D721Med (cell line): ENCODE measurements at regions not wholly inside any gene's neighbourhood (a gene's known extent, or its start where the extent isn't known, plus 50 kb on each side); places are given as distances from the start of the nearest gene placed in this dataset.

Experiments used
- DNase-seq: peaks from one replicate; pipeline ENCODE4 v3.0.0; 2011; ENCODE audit warnings: low spot score; ENCODE audit not compliant: insufficient read length
- FAIRE-seq: peaks from 2 replicates; lab custom pipeline; 2011; peaks lifted over from hg19 to GRCh38; lab: Jason Lieb, UNC
- TF ChIP-seq, protein P1 (sequence below): IDR thresholded peaks from 2 replicates; pipeline ENCODE4 v1.5.1; 2012; ENCODE audit warnings: mild to moderate bottlenecking, control low read depth; ENCODE audit not compliant: insufficient read depth; ENCODE audit errors: missing control alignments

DNA sequence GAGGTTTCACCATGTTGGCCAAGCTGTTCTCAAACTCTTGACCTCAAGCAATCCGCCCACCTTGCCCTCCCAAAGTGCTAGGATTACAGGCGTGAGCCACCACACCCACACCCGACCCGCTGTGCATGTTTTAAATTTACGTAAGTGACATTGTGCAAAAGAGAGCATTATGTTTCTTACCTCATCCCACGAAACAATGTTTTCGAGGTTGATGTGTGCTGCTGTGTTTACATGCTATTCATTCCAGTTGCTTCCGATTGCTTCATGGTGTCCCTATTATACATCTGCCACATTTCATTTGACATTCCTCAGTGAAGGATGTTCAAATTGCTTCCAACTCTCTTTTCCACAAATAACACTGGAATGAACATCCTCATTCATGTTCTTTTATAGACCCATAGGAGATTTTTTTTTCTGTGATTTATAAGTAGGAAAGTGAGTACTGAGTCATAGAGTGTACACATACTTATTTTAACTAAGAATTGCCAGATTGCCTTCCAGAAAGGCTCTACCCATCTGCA is 403.9 kb upstream of the JARID2 start:
- DNase-seq (no peak), FAIRE-seq (no peak)
- TF ChIP-seq, protein P1, sequence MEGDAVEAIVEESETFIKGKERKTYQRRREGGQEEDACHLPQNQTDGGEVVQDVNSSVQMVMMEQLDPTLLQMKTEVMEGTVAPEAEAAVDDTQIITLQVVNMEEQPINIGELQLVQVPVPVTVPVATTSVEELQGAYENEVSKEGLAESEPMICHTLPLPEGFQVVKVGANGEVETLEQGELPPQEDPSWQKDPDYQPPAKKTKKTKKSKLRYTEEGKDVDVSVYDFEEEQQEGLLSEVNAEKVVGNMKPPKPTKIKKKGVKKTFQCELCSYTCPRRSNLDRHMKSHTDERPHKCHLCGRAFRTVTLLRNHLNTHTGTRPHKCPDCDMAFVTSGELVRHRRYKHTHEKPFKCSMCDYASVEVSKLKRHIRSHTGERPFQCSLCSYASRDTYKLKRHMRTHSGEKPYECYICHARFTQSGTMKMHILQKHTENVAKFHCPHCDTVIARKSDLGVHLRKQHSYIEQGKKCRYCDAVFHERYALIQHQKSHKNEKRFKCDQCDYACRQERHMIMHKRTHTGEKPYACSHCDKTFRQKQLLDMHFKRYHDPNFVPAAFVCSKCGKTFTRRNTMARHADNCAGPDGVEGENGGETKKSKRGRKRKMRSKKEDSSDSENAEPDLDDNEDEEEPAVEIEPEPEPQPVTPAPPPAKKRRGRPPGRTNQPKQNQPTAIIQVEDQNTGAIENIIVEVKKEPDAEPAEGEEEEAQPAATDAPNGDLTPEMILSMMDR = no peak

DNA sequence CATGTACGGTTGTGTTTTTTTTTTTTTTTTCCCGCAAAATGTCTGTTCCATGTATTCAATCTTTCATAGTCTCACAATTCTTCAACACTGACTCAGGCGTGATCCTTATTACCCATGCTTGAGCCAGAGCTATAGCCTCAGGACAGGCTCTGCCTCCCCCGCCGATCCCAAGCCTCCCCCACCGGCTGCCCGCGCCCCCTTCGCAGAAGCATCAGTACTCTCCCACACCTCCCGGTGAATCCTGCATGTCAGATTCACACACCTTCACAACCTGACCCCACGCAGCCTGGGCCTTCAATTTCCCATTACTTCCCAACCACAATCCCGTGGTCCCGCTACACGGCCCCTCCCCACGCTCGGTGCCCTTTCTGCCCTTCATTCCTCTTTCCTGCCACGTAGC is 401.5 kb upstream of the JARID2 start:
- FAIRE-seq (no peak), DNase-seq (no peak)
- TF ChIP-seq, protein P1 = no peak

DNA sequence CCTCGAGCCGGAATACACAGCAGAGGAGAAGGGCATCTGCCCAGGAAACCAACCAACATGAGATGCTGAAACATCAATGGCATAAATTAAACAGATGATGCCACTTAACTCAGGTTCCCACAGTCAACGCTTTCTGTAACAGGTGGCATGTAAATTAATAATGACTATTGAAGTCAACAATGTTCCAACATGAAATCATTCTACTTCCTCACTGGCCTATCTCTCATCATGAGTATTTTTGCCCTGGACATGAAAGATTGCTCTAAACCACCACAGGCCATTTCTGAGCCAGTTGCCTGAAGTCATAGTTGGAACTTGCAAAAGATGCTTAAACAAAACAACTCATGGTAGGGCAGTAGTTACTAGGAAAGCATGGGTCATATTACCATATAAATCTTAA is 397.9 kb upstream of the JARID2 start:
- TF ChIP-seq, protein P1 = no peak
- no peak for FAIRE-seq
- DNase-seq = no peak

DNA sequence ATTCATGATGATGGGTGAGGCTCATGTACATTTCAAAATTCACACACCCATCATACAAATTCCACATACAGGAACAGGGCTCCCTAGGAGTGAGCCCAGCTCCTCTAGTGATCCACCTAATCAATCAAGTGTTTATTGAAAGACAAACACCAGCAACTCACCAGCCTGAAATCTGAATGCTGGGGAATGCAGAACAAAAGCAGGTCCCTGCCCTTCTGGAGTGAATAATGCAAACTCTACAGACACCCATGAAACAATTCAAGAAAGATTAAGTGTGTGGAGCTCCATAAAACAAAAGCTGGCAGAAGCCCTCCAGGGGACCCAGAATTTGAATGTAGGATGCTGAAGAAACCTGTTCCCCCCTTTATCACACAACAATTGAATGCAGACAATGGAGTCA is 396.7 kb upstream of the JARID2 start:
- DNase-seq = no peak
- TF ChIP-seq, protein P1 = no peak
- FAIRE-seq = no peak

DNA sequence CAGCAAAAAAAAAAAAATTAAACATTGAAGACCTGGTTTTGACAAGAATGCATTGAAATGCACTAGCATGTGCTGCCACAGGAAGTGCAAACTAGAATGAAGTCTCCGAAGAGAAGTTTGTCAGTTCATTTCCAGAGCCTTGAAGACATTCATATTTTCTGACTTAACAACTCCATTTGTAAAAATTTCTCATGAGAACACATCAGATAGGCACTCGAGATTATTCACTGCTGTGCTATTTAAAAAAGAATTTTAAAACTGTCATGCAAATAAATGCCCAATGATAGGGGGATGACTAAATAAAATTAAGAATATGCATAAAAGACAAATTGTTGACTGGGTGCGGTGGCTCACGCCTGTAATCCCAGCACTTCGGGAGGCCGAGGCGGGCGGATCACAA is 394.6 kb upstream of the JARID2 start:
- FAIRE-seq = no peak
- no peak for DNase-seq
- TF ChIP-seq, protein P1 = no peak

DNA sequence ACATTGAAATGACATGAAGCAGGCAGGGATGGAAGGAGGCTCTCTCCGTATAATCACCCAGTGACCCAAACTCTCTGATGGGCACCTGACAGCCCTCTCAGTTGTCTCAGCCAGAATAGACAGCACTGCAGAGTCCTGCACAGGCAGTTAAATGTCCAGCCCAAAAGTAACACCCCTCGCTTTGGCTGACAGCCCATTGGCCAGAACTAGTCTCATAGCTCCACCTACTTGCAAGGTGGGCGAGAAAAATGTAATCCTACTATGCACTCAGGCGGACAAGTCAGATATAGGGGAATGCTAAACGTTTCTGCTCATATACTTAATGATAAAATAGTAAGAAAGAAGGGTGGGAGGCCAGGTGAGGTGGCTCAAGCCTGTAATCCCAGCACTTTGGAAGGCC is 393.5 kb upstream of the JARID2 start:
- no peak for DNase-seq
- TF ChIP-seq, protein P1 = no peak
- FAIRE-seq = no peak

DNA sequence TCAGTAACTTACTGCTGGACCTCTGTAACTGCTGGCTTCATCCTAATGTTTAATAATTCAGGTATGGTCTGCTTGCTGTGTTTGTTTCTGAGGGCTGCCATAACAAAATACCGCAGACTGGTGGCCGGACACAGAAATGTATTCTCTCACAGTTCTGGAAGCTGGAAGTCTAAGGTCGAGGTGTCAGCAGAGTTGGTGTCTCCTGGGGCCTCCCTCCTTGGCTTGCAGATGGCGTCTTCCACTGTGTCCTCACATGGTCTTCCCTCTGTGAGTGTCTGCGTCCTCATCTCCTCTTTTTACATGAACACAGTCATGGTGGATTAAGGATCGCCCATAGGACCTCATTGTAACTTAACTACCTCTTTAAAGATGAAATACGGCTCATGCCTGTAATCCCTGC is 389.7 kb upstream of the JARID2 start:
- no peak for DNase-seq
- FAIRE-seq = no peak
- TF ChIP-seq, protein P1 = no peak
